HL-60 (cell line): ENCODE measurements at regions not wholly inside any gene's neighbourhood (a gene's known extent, or its start where the extent isn't known, plus 50 kb on each side); places are given as distances from the start of the nearest gene placed in this dataset.
"Not testable (repeated sequence)": the region's sequence is repeated elsewhere in the genome, so short reads cannot be mapped to it uniquely, and the experiment has no call there.

ENCODE experiments used
- DNase-seq, 2 experiments: peaks; one replicate each; pipeline ENCODE4 v3.0.0-alpha.2; 2010 to 2020; ENCODE audit warnings: low read depth in 1 of 2, low spot score in 1 of 2
- H3K27ac ChIP-seq: fragments of 250-450 bp; sonication (Bioruptor Pico); replicated peaks from 2 replicates; pipeline ENCODE4 v1.5.1; 2020; ENCODE audit warnings: mild to moderate bottlenecking, moderate library complexity
- H3K27me3 ChIP-seq: fragments of 250-450 bp; sonication (Bioruptor Pico); 2 replicates; pipeline ENCODE4 v1.5.1; 2021; ENCODE audit warnings: mild to moderate bottlenecking, moderate library complexity; ENCODE audit not compliant: insufficient read depth, poor library complexity, severe bottlenecking
- H3K4me3 ChIP-seq: replicated peaks from 2 replicates; pipeline ENCODE4 v1.5.1; 2011; ENCODE audit warnings: mild to moderate bottlenecking, control low read depth, low read length; ENCODE audit not compliant: insufficient read depth
- GABPA ChIP-seq: IDR thresholded peaks from 2 replicates; pipeline ENCODE4 v1.6.1; 2012; ENCODE audit warnings: low read depth
- POLR2AphosphoS5 ChIP-seq: IDR thresholded peaks from 2 replicates; pipeline ENCODE4 v1.6.1; 2012; ENCODE audit warnings: low read depth
- REST ChIP-seq: IDR thresholded peaks from 2 replicates; pipeline ENCODE4 v1.6.1; 2012; ENCODE audit warnings: low read depth; ENCODE audit not compliant: insufficient replicate concordance
- SPI1 ChIP-seq: IDR thresholded peaks from 2 replicates; pipeline ENCODE4 v1.6.1; 2012; ENCODE audit warnings: low read depth, mild to moderate bottlenecking, borderline replicate concordance
- TF ChIP-seq, protein P1 (sequence below): IDR thresholded peaks from one replicate; pipeline ENCODE4 v1.5.1; 2011; ENCODE audit warnings: low read length, control low read depth, inconsistent platforms; ENCODE audit not compliant: insufficient read depth

GRCh38 chr7:155394413-155394812 is 63.5 kb upstream of the EN2 start:
- H3K27ac ChIP-seq: no peak overlapping the region
- TF ChIP-seq, protein P1, sequence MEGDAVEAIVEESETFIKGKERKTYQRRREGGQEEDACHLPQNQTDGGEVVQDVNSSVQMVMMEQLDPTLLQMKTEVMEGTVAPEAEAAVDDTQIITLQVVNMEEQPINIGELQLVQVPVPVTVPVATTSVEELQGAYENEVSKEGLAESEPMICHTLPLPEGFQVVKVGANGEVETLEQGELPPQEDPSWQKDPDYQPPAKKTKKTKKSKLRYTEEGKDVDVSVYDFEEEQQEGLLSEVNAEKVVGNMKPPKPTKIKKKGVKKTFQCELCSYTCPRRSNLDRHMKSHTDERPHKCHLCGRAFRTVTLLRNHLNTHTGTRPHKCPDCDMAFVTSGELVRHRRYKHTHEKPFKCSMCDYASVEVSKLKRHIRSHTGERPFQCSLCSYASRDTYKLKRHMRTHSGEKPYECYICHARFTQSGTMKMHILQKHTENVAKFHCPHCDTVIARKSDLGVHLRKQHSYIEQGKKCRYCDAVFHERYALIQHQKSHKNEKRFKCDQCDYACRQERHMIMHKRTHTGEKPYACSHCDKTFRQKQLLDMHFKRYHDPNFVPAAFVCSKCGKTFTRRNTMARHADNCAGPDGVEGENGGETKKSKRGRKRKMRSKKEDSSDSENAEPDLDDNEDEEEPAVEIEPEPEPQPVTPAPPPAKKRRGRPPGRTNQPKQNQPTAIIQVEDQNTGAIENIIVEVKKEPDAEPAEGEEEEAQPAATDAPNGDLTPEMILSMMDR: no peak
- TF ChIP-seq GABPA: no peak
- TF ChIP-seq REST: no peak
- no peak for TF ChIP-seq POLR2AphosphoS5
- no peak for TF ChIP-seq SPI1
- H3K27me3 ChIP-seq: peaks cover 14% of the 10 kb centered on the region
- no peak for DNase-seq
- H3K4me3 ChIP-seq: no peak overlapping the region

DNA sequence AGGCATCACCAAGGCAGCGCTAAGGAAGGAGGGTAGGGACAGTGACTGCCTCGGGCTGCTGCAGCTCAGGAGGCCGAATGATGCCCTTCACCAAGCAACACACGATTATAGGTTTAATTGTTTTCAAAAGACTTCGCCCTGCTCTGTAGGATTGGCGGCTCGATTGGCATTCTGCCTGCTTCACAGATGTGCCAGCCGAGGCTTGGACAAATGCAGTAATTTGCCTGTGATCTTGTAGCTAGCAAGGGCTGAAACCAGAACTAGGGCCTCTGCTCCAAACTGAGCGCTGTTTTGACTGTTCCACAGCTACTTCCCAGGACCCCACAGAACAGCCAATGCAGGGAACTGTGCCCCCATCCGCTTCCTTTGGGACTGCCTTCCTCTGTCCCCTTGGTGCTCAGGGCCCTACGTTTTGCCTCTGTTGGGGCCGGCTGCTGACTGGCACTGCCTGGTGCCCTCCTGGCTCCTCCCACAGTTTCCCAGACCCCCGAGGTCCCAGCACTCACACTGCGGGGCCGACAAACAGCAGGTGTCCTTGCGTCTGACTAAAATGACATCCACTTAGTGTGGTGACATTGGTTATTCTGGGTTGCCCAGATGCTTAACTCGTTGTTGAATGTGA is 62.6 kb upstream of the EN2 start:
- Histone ChIP-seq H3K4me3 (no peak overlapping the region), H3K27ac (no peak overlapping the region), H3K27me3 (peaks cover 14% of the 10 kb centered on the region)
- no peak for DNase-seq
- no peak for TF ChIP-seq GABPA
- TF ChIP-seq, protein P1: no peak
- no peak for TF ChIP-seq POLR2AphosphoS5
- TF ChIP-seq SPI1: no peak

DNA sequence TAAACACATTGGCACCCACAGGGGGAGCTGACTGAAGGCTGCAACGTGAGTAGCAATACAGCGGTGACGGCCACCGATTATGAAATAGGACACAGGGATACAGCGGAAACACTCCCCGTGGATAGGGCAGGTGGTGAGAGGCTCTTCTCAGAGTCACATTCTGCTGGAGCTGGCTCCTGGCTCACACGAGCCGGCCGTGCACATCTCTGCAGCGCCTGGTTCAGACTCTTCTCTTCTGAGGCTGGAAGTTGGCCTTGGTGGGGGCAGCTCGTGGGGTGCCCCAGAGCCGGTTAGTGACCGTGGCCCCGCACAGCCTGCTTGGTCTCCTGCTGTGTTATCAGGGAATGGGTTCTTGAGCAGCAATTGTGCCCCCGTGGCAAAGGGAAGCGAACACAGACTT is 61.3 kb upstream of the EN2 start:
- H3K27me3 ChIP-seq: peaks cover 18% of the 10 kb centered on the region
- no peak overlapping the region for H3K27ac ChIP-seq

GRCh38 chr7:155397758-155398714 is 59.9 kb upstream of the EN2 start:
- H3K4me3 ChIP-seq, H3K27ac ChIP-seq, DNase-seq: not testable (repeated sequence)
- peaks cover 18% of the 10 kb centered on the region for H3K27me3 ChIP-seq

More for the DNA sequence above, 61.3 kb upstream of the EN2 start:
- no peak overlapping the region for H3K4me3 ChIP-seq
- TF ChIP-seq, protein P1: no peak
- no peak for TF ChIP-seq SPI1
- TF ChIP-seq POLR2AphosphoS5: no peak
- no peak for TF ChIP-seq GABPA
- no peak for TF ChIP-seq REST
- DNase-seq: no peak
